H1 (cell line): ENCODE measurements at regions not wholly inside any gene's neighbourhood (a gene's known extent, or its start where the extent isn't known, plus 50 kb on each side); places are given as distances from the start of the nearest gene placed in this dataset.

Source experiments
- CTCF ChIA-PET: fragments of 300-600 bp; sonication (Branson Sonifier 250); formaldehyde crosslinking; loops from one replicate; lab custom pipeline; 2021; ENCODE audit not compliant: partially characterized antibody; lab: Charles Lee
- POLR2A ChIA-PET: fragments of 300-600 bp; sonication (Branson Sonifier 250); formaldehyde crosslinking; loops from one replicate; lab custom pipeline; 2021; ENCODE audit warnings: inconsistent platforms; ENCODE audit not compliant: partially characterized antibody; lab: Charles Lee
- DNase-seq, 2 experiments: peaks; one replicate each; pipeline versions ENCODE4 v3.0.0 to v3.0.0-alpha.2; 2010 to 2022; ENCODE audit warnings: low spot score in 2 of 2, low read depth in 1 of 2, mixed read lengths in 1 of 2
- FAIRE-seq: peaks from 2 replicates; lab custom pipeline; 2011; peaks lifted over from hg19 to GRCh38; lab: Jason Lieb, UNC
- H2AFZ ChIP-seq: 2 replicates; pipeline ENCODE4 v1.8.1; 2012; ENCODE audit warnings: low read length, inconsistent platforms
- H2AK5ac ChIP-seq: 2 replicates; pipeline ENCODE4 v1.6.1; 2013; ENCODE audit warnings: low read depth, low read length
- H2BK120ac ChIP-seq: replicated peaks from 2 replicates; pipeline ENCODE3; 2013; ENCODE audit warnings: low read depth, low read length, inconsistent platforms
- H2BK12ac ChIP-seq: 2 replicates; pipeline ENCODE4 v1.6.1; 2013; ENCODE audit warnings: low read depth, low read length
- H2BK15ac ChIP-seq: 2 replicates; pipeline ENCODE4 v1.6.1; 2013; ENCODE audit warnings: low read length
- H2BK20ac ChIP-seq: 2 replicates; pipeline ENCODE4 v1.6.1; 2013; ENCODE audit warnings: low read length
- H2BK5ac ChIP-seq: 2 replicates; pipeline ENCODE4 v1.6.1; 2013; ENCODE audit warnings: low read depth, low read length
- H3K14ac ChIP-seq: 2 replicates; pipeline ENCODE4 v1.6.1; 2013; ENCODE audit warnings: inconsistent platforms; ENCODE audit not compliant: insufficient read length
- H3K18ac ChIP-seq: 2 replicates; pipeline ENCODE4 v1.6.1; 2013; ENCODE audit warnings: low read length; ENCODE audit errors: extremely low read depth
- H3K23ac ChIP-seq: 2 replicates; pipeline ENCODE4 v1.6.1; 2013; ENCODE audit warnings: inconsistent platforms; ENCODE audit not compliant: insufficient read length
- H3K23me2 ChIP-seq: 2 replicates; pipeline ENCODE4 v1.6.1; 2013; ENCODE audit warnings: low read depth, low read length
- H3K27ac ChIP-seq: 2 replicates; pipeline ENCODE4 v1.6.1; 2011; ENCODE audit warnings: low read depth, low read length, inconsistent platforms
- H3K27me3 ChIP-seq, 4 experiments: replicated peaks in 1 of 4; 1 replicate in 1 of 4; 2 replicates in 3 of 4; pipeline versions ENCODE4 v1.6.1 to v1.8.1; 2011 to 2013; ENCODE audit warnings: low read length in 3 of 4, mild to moderate bottlenecking in 3 of 4, inconsistent platforms in 2 of 4, mixed read lengths in 2 of 4, moderate library complexity in 1 of 4; ENCODE audit not compliant: control insufficient read depth in 3 of 4, insufficient read depth in 3 of 4; ENCODE audit errors: extremely low read depth in 1 of 4
- H3K36me3 ChIP-seq, 4 experiments: 2 replicates each; pipeline versions ENCODE4 v1.6.1 to v1.8.1; 2011 to 2013; ENCODE audit warnings: mild to moderate bottlenecking in 4 of 4, low read length in 3 of 4, moderate library complexity in 2 of 4, control low read depth in 1 of 4, inconsistent platforms in 1 of 4; ENCODE audit not compliant: insufficient read depth in 4 of 4, control insufficient read depth in 2 of 4
- H3K4ac ChIP-seq: replicated peaks from 2 replicates; pipeline ENCODE3; 2013; ENCODE audit warnings: low read length, low read depth, mixed read lengths, inconsistent platforms; ENCODE audit not compliant: insufficient read length
- H3K4me1 ChIP-seq, 4 experiments: replicated peaks in 1 of 4; 1 replicate in 1 of 4; 2 replicates in 3 of 4; pipeline versions ENCODE4 v1.6.1 to v1.8.1; 2011 to 2013; ENCODE audit warnings: low read length in 3 of 4, inconsistent platforms in 2 of 4, mixed read lengths in 1 of 4; ENCODE audit not compliant: insufficient read depth in 4 of 4, control insufficient read depth in 3 of 4
- H3K4me2 ChIP-seq, 2 experiments: 2 replicates each; pipeline versions ENCODE4 v1.6.1 to v1.8.1; 2011 to 2013; ENCODE audit warnings: low read depth in 2 of 2, low read length in 2 of 2, control low read depth in 1 of 2, inconsistent platforms in 1 of 2, mild to moderate bottlenecking in 1 of 2; ENCODE audit not compliant: insufficient read depth in 1 of 2
- H3K4me3 ChIP-seq, 4 experiments: fragments of 200-600, 300-600 bp in 1 of 4; sonication (generic), shearing (Covaris generic), sonication (Bioruptor Twin) in 1 of 4; 2 replicates each; pipeline versions ENCODE4 v1.5.1 to v1.8.1; 2011 to 2016; ENCODE audit warnings: low read length in 4 of 4, low read depth in 3 of 4, control low read depth in 2 of 4, inconsistent platforms in 2 of 4, mild to moderate bottlenecking in 2 of 4, mixed read lengths in 1 of 4, moderate library complexity in 1 of 4; ENCODE audit not compliant: insufficient read depth in 2 of 4; ENCODE audit errors: extremely low read depth in 1 of 4
- H3K56ac ChIP-seq: replicated peaks from 2 replicates; pipeline ENCODE3; 2013; ENCODE audit warnings: low read depth, mild to moderate bottlenecking, mixed read lengths, low read length, inconsistent platforms; ENCODE audit not compliant: insufficient read length
- H3K79me1 ChIP-seq: 2 replicates; pipeline ENCODE4 v1.6.1; 2013; ENCODE audit warnings: low read depth, low read length, control low read depth
- H3K79me2 ChIP-seq, 2 experiments: 2 replicates each; pipeline versions ENCODE4 v1.6.1 to v1.8.1; 2012 to 2013; ENCODE audit warnings: low read length in 2 of 2, mild to moderate bottlenecking in 2 of 2, inconsistent platforms in 1 of 2; ENCODE audit not compliant: insufficient read depth in 2 of 2, control insufficient read depth in 1 of 2
- H3K9ac ChIP-seq, 4 experiments: replicated peaks in 1 of 4; 1 replicate in 1 of 4; 2 replicates in 3 of 4; pipeline versions ENCODE4 v1.6.1 to v1.8.1; 2011 to 2013; ENCODE audit warnings: low read depth in 3 of 4, low read length in 3 of 4, control low read depth in 2 of 4, mild to moderate bottlenecking in 2 of 4, moderate library complexity in 2 of 4, inconsistent platforms in 1 of 4; ENCODE audit errors: extremely low read depth in 1 of 4
- H3K9me3 ChIP-seq, 2 experiments: 2 replicates each; pipeline versions ENCODE4 v1.6.1 to v1.8.1; 2012 to 2013; ENCODE audit warnings: mild to moderate bottlenecking in 2 of 2, moderate library complexity in 2 of 2, control low read depth in 1 of 2, inconsistent platforms in 1 of 2, low read depth in 1 of 2, low read length in 1 of 2, mixed read lengths in 1 of 2; ENCODE audit not compliant: insufficient read depth in 2 of 2
- H4K20me1 ChIP-seq, 2 experiments: replicated peaks in 1 of 2; 2 replicates each; pipeline versions ENCODE3 to v1.8.1; 2011 to 2013; ENCODE audit warnings: inconsistent platforms in 2 of 2, low read length in 2 of 2, mild to moderate bottlenecking in 1 of 2; ENCODE audit not compliant: insufficient read depth in 2 of 2, control insufficient read depth in 1 of 2
- H4K5ac ChIP-seq: 2 replicates; pipeline ENCODE4 v1.6.1; 2013; ENCODE audit warnings: low read length, low read depth, mixed read lengths, inconsistent platforms; ENCODE audit not compliant: insufficient read length
- H4K8ac ChIP-seq: 2 replicates; pipeline ENCODE4 v1.8.0; 2013; ENCODE audit warnings: mild to moderate bottlenecking, moderate library complexity, low read length, inconsistent platforms; ENCODE audit not compliant: insufficient read depth; ENCODE audit errors: extremely low read depth
- H4K91ac ChIP-seq: replicated peaks from 2 replicates; pipeline ENCODE3; 2013; ENCODE audit warnings: low read length, mixed read lengths, inconsistent platforms; ENCODE audit not compliant: insufficient read length
- ATF3 ChIP-seq: IDR thresholded peaks from 2 replicates; pipeline ENCODE4 v1.6.1; 2011; ENCODE audit warnings: low read depth, mild to moderate bottlenecking, low read length; ENCODE audit not compliant: insufficient read depth
- CBX5 ChIP-seq: fragments of 300-800, 300-1000 bp; sonication (generic); IDR thresholded peaks from 2 replicates; pipeline ENCODE4 v1.7.1; 2016; ENCODE audit warnings: antibody characterized with exemption, low read length, low read depth
- CHD2 ChIP-seq: IDR thresholded peaks from 2 replicates; pipeline ENCODE4 v1.6.1; 2012; ENCODE audit warnings: low read length, improper control_type of control experiment
- CTBP2 ChIP-seq: IDR thresholded peaks from 2 replicates; pipeline ENCODE4 v1.7.0; 2011; ENCODE audit warnings: borderline replicate concordance, mild to moderate bottlenecking, moderate library complexity, mixed read lengths, low read length; ENCODE audit not compliant: insufficient read depth, insufficient read length
- EGR1 ChIP-seq: IDR thresholded peaks from 2 replicates; pipeline ENCODE4 v1.6.1; 2011; ENCODE audit warnings: low read depth, low read length, borderline replicate concordance
- EZH2 ChIP-seq: fragments of 200-600 bp; sonication (generic); IDR thresholded peaks from 2 replicates; pipeline ENCODE4 v1.7.1; 2012; ENCODE audit warnings: low read depth, mild to moderate bottlenecking, moderate library complexity, low read length, inconsistent platforms; ENCODE audit not compliant: severe bottlenecking
- GABPA ChIP-seq: IDR thresholded peaks from 2 replicates; pipeline ENCODE4 v1.6.1; 2011; ENCODE audit warnings: mild to moderate bottlenecking, low read length, moderate library complexity, borderline replicate concordance; ENCODE audit not compliant: insufficient read depth
- HDAC2 ChIP-seq, 2 experiments: fragments of 300-600 bp in 1 of 2; sonication (generic) in 1 of 2; IDR thresholded peaks; 2 replicates each; pipeline ENCODE4 v1.6.1; 2011 to 2012; ENCODE audit warnings: low read depth in 2 of 2, low read length in 2 of 2, mild to moderate bottlenecking in 2 of 2, moderate library complexity in 2 of 2, borderline replicate concordance in 1 of 2, inconsistent platforms in 1 of 2
- KDM1A ChIP-seq: fragments of 200-600, 300-600 bp; sonication (generic); IDR thresholded peaks from 2 replicates; pipeline ENCODE4 v1.7.1; 2016; ENCODE audit warnings: mild to moderate bottlenecking, low read length, borderline replicate concordance
- KDM5A ChIP-seq: fragments of 200-600 bp; IDR thresholded peaks from 2 replicates; pipeline ENCODE4 v1.7.1; 2012; ENCODE audit warnings: mild to moderate bottlenecking, low read length, inconsistent platforms, mixed read lengths
- POLR2A ChIP-seq, 2 experiments: IDR thresholded peaks; 1 replicate in 1 of 2; 2 replicates in 1 of 2; pipeline ENCODE4 v1.6.1; 2011; ENCODE audit warnings: low read depth in 2 of 2, low read length in 2 of 2, mild to moderate bottlenecking in 2 of 2; ENCODE audit errors: control extremely low read depth in 1 of 2
- SIRT6 ChIP-seq: IDR thresholded peaks from one replicate; pipeline ENCODE4 v1.7.1; 2012; ENCODE audit warnings: low read length, inconsistent platforms
- SUZ12 ChIP-seq: fragments of 200-600 bp; sonication (generic); IDR thresholded peaks from 2 replicates; pipeline ENCODE4 v1.6.1; 2012; ENCODE audit warnings: mild to moderate bottlenecking, inconsistent platforms, low read length, moderate library complexity, mixed read lengths
- WGBS, 2 experiments: shearing (Covaris generic) in 1 of 2; methylation state at CpG; one replicate each; pipeline versions ENCODE4 v1.1.6 to v1.1.7; 2013 to 2015; ENCODE audit warnings: low lambda C conversion rate in 2 of 2, mixed read lengths in 2 of 2, inconsistent platforms in 1 of 2, low coverage in 1 of 2, missing lambda C conversion rate in 1 of 2; ENCODE audit not compliant: insufficient replicate concordance in 2 of 2, insufficient coverage in 1 of 2, insufficient read length in 1 of 2; ENCODE audit errors: extremely low coverage in 1 of 2, missing lambda C conversion rate in 1 of 2; 5-methylcytosine and 5-hydroxymethylcytosine counted together

- peaks cover 0 to 13% (median 6%) of the 10 kb centered on the region in 4 experiments; a peak in 5 of 7 replicates for H3K4me1 ChIP-seq
- CTCF ChIA-PET, result no interaction called here
- no peak overlapping the region for H3K23ac ChIP-seq
- FAIRE-seq, result no peak
- no peak overlapping the region for H2BK120ac ChIP-seq
- H3K4me2 ChIP-seq, result no peak overlapping the region
- 84% methylated on average over 5 of the region's 5 CpGs; no CpG with 5 or more reads in 1 of the 2 experiments for WGBS, 2 experiments
- no peak overlapping the region for H2BK12ac ChIP-seq
- no peak overlapping the region for H2AFZ ChIP-seq
- H3K9me3 ChIP-seq, result no peaks in the 10 kb centered on the region
- H3K23me2 ChIP-seq, result no peaks in the 10 kb centered on the region
- H4K8ac ChIP-seq, result no peak overlapping the region
- peak overlapping the region; percentile 6 for H4K91ac ChIP-seq
- no peak overlapping the region for H3K18ac ChIP-seq
- no peaks in the 10 kb centered on the region for H3K27me3 ChIP-seq
- H2AK5ac ChIP-seq, result no peak overlapping the region
- H4K20me1 ChIP-seq, result no peaks in the 10 kb centered on the region
- TF ChIP-seq EGR1, result no peak
- TF ChIP-seq GABPA, result no peak
- no peak for TF ChIP-seq CBX5
- TF ChIP-seq POLR2A (IDR thresholded peaks at IDR 0.05; ENCODE audit: control extremely low read depth in 1 of 2, low read depth in 2 of 2, low read length in 2 of 2), result no peak
- no peak for TF ChIP-seq SIRT6
- no peak for TF ChIP-seq KDM5A
- no peak for TF ChIP-seq CTBP2
- TF ChIP-seq KDM1A, result no peak
- TF ChIP-seq HDAC2 (IDR thresholded peaks at IDR 0.05; ENCODE audit: borderline replicate concordance in 1 of 2, low read depth in 2 of 2, low read length in 2 of 2), result no peak
- no peak for TF ChIP-seq EZH2
- no peak for TF ChIP-seq ATF3
- no peak for TF ChIP-seq SUZ12
- no peak for TF ChIP-seq CHD2
- TF ChIP-seq, all 59 proteins: peak for 0
- no peaks in the 10 kb centered on the region for H3K79me2 ChIP-seq
- H3K79me1 ChIP-seq, result no peaks in the 10 kb centered on the region
- H3K56ac ChIP-seq, result no peak overlapping the region
- no peak overlapping the region for H3K14ac ChIP-seq
- no peak overlapping the region for H2BK15ac ChIP-seq
- POLR2A ChIA-PET, result no interaction called here
- no peak overlapping the region for H2BK5ac ChIP-seq
- H3K27ac ChIP-seq, result no peak overlapping the region
- no peak overlapping the region for H3K4ac ChIP-seq
- H4K5ac ChIP-seq, result no peak overlapping the region
- H3K36me3 ChIP-seq, result no peaks in the 10 kb centered on the region
- no peak for DNase-seq
- no peak overlapping the region for H2BK20ac ChIP-seq
- H3K4me3 ChIP-seq, result no peak overlapping the region
- H3K9ac ChIP-seq, result no peak overlapping the region
Measured at GRCh38 chr11:127114035-127114434, 113.5 kb upstream of the KIRREL3 start.
